MCF 10A (cell line): ENCODE measurements at regions not wholly inside any gene's neighbourhood (a gene's known extent, or its start where the extent isn't known, plus 50 kb on each side); places are given as distances from the start of the nearest gene placed in this dataset.

Experiments used
- BruUV-seq: library from RNA; stranded (reverse); fragments of 400-500 nt; replicated peaks from 2 replicates; lab custom pipeline; 2021; lab: Mats Ljungman, UMichigan
- CTCF ChIA-PET: fragments of 300-600 bp; sonication (Branson Sonifier 250); formaldehyde crosslinking; extraction: SDS; loops from one replicate; lab custom pipeline; 2021; ENCODE audit warnings: antibody characterized with exemption, inconsistent platforms; lab: Yijun Ruan, JAX
- POLR2A ChIA-PET: fragments of 300-600, 350-650 bp; sonication (Branson Sonifier 250); formaldehyde crosslinking; extraction: SDS; loops from one replicate; lab custom pipeline; 2020; ENCODE audit warnings: antibody characterized with exemption, inconsistent platforms; lab: Yijun Ruan, JAX
- DNase-seq: peaks from one replicate; pipeline ENCODE4 v3.0.0-alpha.2; 2018; ENCODE audit not compliant: unreplicated experiment
- H3K27ac Mint-ChIP-seq: one replicate; pipeline ENCODE4 v1.8.0; 2022; ENCODE audit warnings: mild to moderate bottlenecking, low read depth, mixed read lengths; ENCODE audit not compliant: unreplicated experiment
- H3K27me3 Mint-ChIP-seq: one replicate; pipeline ENCODE4 v1.8.0; 2022; ENCODE audit warnings: mixed read lengths; ENCODE audit not compliant: insufficient read depth, unreplicated experiment
- H3K36me3 Mint-ChIP-seq: one replicate; pipeline ENCODE4 v1.8.0; 2022; ENCODE audit warnings: mild to moderate bottlenecking, moderate library complexity, mixed read lengths; ENCODE audit not compliant: insufficient read depth, unreplicated experiment
- H3K4me1 Mint-ChIP-seq: one replicate; pipeline ENCODE4 v1.8.0; 2022; ENCODE audit warnings: mixed read lengths; ENCODE audit not compliant: insufficient read depth, unreplicated experiment
- H3K4me3 Mint-ChIP-seq: one replicate; pipeline ENCODE4 v1.8.0; 2022; ENCODE audit warnings: mild to moderate bottlenecking, moderate library complexity, mixed read lengths; ENCODE audit not compliant: unreplicated experiment
- H3K9me3 Mint-ChIP-seq: one replicate; pipeline ENCODE4 v1.8.0; 2022; ENCODE audit warnings: mixed read lengths; ENCODE audit not compliant: unreplicated experiment
- intact Hi-C: fragments of 100-400 bp; cut with micrococcal nuclease; formaldehyde crosslinking; loops from 2 replicates; pipeline ENCODE4 v1.14.1; 2022
- TF ChIP-seq, protein P1 (sequence below): fragments of 200-600 bp; IDR thresholded peaks from one replicate; pipeline ENCODE4 v1.8.0; 2022; ENCODE audit warnings: antibody characterized with exemption, mild to moderate bottlenecking; ENCODE audit not compliant: unreplicated experiment

DNA sequence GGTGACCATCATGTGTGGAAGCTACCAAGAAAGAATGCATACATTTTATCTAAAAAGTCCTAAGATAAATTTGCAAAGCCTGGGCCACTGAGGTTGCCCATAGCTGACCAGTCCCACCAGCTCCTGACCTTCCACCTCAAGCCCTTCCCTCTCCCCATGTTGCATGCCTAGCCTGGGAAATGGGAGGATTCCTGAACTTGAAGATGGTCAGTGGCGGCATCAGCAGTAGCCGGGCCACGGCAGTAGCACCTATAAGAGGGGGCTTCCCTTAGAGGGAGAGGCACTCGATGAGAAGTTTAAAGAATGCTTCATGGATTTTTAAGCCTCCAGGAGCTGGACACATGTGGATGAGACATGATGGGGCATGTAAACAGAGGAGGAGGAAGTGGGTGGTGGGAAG is 172.1 kb downstream of the KLF13 start:
- no TSS peak for BruUV-seq
- peaks cover 1% of the 10 kb centered on the region for H3K9me3 Mint-ChIP-seq
- TF ChIP-seq, protein P1, sequence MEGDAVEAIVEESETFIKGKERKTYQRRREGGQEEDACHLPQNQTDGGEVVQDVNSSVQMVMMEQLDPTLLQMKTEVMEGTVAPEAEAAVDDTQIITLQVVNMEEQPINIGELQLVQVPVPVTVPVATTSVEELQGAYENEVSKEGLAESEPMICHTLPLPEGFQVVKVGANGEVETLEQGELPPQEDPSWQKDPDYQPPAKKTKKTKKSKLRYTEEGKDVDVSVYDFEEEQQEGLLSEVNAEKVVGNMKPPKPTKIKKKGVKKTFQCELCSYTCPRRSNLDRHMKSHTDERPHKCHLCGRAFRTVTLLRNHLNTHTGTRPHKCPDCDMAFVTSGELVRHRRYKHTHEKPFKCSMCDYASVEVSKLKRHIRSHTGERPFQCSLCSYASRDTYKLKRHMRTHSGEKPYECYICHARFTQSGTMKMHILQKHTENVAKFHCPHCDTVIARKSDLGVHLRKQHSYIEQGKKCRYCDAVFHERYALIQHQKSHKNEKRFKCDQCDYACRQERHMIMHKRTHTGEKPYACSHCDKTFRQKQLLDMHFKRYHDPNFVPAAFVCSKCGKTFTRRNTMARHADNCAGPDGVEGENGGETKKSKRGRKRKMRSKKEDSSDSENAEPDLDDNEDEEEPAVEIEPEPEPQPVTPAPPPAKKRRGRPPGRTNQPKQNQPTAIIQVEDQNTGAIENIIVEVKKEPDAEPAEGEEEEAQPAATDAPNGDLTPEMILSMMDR, result no peak
- H3K36me3 Mint-ChIP-seq, result no peaks in the 10 kb centered on the region
- intact Hi-C loops, result loop anchor here (10.0 kb wide), 1 partner anchor 834 kb away; no protein-coding TSS in a partner anchor
- H3K4me3 Mint-ChIP-seq, result no peak overlapping the region
- no peaks in the 10 kb centered on the region for H3K27me3 Mint-ChIP-seq
- POLR2A ChIA-PET, result no interaction called here
- H3K27ac Mint-ChIP-seq, result no peak overlapping the region
- CTCF ChIA-PET, result interaction anchor here (1.0 to 8.5 kb wide), 3 partner anchors 10 to 370 kb away, joined by 4 to 71 read pairs (median 5); no protein-coding TSS in a partner anchor
- no peaks in the 10 kb centered on the region for H3K4me1 Mint-ChIP-seq
- DNase-seq, result no peak

DNA sequence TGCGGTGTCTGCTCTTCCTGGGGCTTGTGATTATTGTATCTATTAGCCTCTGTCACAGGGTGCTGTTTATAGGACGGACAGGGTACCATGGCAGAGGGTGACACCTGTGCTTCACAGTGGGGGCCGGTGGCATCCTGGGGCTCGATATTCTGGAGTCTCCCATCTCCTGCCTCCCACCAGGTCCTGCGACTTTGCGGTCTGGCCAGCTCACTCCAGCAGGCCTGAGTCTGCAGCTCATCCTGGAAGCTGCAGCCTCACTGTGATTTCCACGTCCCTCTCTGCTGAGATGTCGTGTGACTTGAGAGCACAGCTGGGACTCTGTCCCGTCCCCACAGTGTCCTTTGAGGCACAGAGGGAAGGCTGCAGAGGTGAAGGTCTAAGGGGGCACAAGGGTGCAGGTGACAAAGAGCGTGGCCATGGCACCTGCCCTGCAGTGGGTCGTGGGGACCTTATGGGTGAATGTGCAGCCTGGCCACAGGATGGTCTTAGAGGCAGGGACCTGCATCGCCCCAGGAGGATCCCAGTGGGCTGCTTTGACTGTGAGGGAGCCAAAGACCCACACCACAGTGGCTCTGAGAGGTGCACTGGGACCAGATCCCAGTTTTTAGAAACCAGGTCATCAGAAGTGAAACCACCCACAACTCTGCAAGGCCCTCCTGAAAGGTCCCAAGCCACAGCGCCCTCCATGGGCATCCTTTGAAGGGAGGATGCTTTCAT is 172.8 kb downstream of the KLF13 start:
- no TSS peak for BruUV-seq
- intact Hi-C loops, result loop anchor here (10.0 kb wide), 1 partner anchor 835 kb away; no protein-coding TSS in a partner anchor
- Mint-ChIP-seq H3K4me3 (no peak overlapping the region), H3K4me1 (no peaks in the 10 kb centered on the region), H3K36me3 (no peaks in the 10 kb centered on the region), H3K9me3 (no peaks in the 10 kb centered on the region), H3K27ac (no peak overlapping the region), H3K27me3 (no peaks in the 10 kb centered on the region)
- ChIA-PET CTCF (interaction anchor here (1.7 to 8.5 kb wide), 2 partner anchors 10 to 134 kb away, joined by 5 to 71 read pairs; no protein-coding TSS in a partner anchor), POLR2A (no interaction called here)
- TF ChIP-seq, protein P1, result no peak
- DNase-seq, result no peak

DNA sequence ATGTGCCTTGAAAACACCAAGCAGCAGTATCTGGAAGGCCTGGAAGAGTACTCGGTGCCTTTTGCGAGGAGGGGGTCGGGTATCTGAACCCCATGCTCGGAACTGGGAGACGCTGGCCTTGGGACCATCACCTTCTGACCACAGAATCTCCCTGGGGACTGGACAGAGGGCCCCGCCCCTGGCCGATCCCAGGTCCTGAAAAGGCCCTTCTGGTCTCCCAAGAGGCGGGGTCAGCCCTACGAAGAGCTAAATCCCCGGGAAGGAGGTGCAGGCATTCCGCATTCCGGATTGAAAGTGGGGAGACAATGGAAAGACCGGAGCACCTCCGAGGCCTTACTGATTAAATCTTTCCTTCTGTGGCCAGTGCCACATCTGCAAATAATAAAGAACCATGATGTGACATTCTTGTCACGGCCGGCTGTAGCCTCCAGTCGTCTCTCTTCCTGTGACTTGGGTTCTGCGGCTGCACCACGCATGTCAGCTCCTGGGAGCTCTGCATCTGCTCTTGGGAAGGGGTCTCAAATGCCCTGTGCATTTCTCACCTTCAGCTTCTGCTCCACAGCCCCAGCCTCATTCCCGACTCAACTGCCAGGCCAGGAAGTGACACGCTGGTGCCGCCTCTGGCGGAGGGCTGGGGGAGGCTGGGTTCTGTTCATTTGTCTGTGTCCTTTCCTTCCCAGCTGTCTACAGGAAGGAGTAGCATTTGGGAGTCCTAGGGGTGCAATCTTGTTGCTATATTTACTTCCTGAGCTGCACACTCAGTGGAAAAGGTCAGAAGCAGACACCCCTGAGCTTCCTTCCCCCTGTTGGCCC is 173.5 kb downstream of the KLF13 start:
- Mint-ChIP-seq H3K9me3 (no peaks in the 10 kb centered on the region), H3K4me1 (peaks cover 4% of the 10 kb centered on the region), H3K27me3 (no peaks in the 10 kb centered on the region), H3K36me3 (no peaks in the 10 kb centered on the region), H3K27ac (no peak overlapping the region), H3K4me3 (no peak overlapping the region)
- ChIA-PET POLR2A (no interaction called here), CTCF (interaction anchor here (0.5 to 8.5 kb wide), 4 partner anchors 11 to 1950 kb away, joined by 3 to 71 read pairs (median 4); no protein-coding TSS in a partner anchor)
- TF ChIP-seq, protein P1, result no peak
- no peak for DNase-seq
- intact Hi-C loops, result loop anchor here (10.0 kb wide), 1 partner anchor 835 kb away; no protein-coding TSS in a partner anchor
- no TSS peak for BruUV-seq
